HUES6 (cell line): ENCODE measurements at regions not wholly inside any gene's neighbourhood (a gene's known extent, or its start where the extent isn't known, plus 50 kb on each side); places are given as distances from the start of the nearest gene placed in this dataset.

Experiments
- H3K27ac ChIP-seq: 2 replicates; pipeline ENCODE4 v1.7.0; 2013; ENCODE audit warnings: low read depth, mild to moderate bottlenecking, low read length, inconsistent platforms
- H3K27me3 ChIP-seq: 2 replicates; pipeline ENCODE4 v1.6.1; 2013; ENCODE audit warnings: low read length; ENCODE audit not compliant: control insufficient read depth, insufficient read depth
- H3K36me3 ChIP-seq: 2 replicates; pipeline ENCODE4 v1.6.1; 2013; ENCODE audit warnings: low read length; ENCODE audit not compliant: control insufficient read depth, insufficient read depth
- H3K4me1 ChIP-seq: 2 replicates; pipeline ENCODE4 v1.6.1; 2013; ENCODE audit warnings: low read length; ENCODE audit not compliant: control insufficient read depth, insufficient read depth
- H3K4me3 ChIP-seq: 2 replicates; pipeline ENCODE4 v1.5.1; 2013; ENCODE audit warnings: low read depth, low read length
- H3K9ac ChIP-seq: one replicate; pipeline ENCODE4 v1.6.1; 2013; ENCODE audit warnings: mild to moderate bottlenecking, low read length
- H3K9me3 ChIP-seq: 2 replicates; pipeline ENCODE4 v1.6.1; 2013; ENCODE audit warnings: low read depth, low read length; ENCODE audit not compliant: control insufficient read depth, insufficient read depth

DNA sequence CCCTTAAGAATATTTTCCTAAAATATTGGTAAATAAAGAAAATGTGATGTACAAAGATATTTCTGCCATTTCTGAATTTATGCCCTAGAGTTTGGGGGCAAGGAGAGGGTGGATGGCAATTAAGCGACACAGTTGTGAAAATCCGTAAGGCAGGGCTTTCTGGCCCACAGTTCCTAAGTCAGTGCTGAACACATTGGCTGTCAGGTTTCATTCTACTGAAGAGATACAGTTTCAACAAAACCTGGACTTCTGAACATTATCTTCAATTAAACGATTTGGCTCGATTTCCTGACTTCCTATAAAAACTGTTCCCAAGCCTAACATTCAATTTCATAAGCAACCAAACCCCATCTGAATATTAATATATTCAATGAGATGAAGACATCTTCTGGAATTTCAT lies 61.1 kb upstream of the NEBL start:
- no peaks in the 10 kb centered on the region for H3K27me3 ChIP-seq
- no peak overlapping the region for H3K27ac ChIP-seq
- H3K9ac ChIP-seq: no peak overlapping the region
- H3K9me3 ChIP-seq: no peaks in the 10 kb centered on the region
- no peak overlapping the region for H3K4me3 ChIP-seq
- H3K36me3 ChIP-seq: no peaks in the 10 kb centered on the region
- H3K4me1 ChIP-seq: peaks cover 38% of the 10 kb centered on the region; the same call in 1 of the 2 replicates

DNA sequence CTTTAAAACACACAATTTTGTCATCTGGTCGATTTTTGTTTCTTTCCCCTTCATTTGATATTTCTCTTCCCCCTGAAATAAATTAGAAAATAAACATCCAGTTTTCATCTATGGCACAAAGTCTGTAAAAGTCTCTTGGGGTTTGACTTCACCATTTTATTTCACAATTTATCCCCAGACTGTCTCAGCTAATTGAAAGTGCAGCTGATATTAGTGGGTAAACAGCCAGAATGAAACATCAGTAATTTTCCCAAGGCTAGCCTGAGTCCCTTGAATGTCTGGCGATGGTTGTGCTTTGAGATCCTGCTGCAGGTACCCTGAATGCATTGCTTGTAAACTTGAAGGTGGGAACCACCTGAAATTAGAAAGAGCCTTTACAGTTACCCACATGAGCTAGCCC lies 60.6 kb upstream of the NEBL start:
- no peak overlapping the region for H3K27ac ChIP-seq
- no peak overlapping the region for H3K9ac ChIP-seq
- H3K27me3 ChIP-seq: no peaks in the 10 kb centered on the region
- no peaks in the 10 kb centered on the region for H3K9me3 ChIP-seq
- H3K36me3 ChIP-seq: no peaks in the 10 kb centered on the region
- peaks cover 43% of the 10 kb centered on the region; the same call in 1 of the 2 replicates for H3K4me1 ChIP-seq
- no peak overlapping the region for H3K4me3 ChIP-seq

DNA sequence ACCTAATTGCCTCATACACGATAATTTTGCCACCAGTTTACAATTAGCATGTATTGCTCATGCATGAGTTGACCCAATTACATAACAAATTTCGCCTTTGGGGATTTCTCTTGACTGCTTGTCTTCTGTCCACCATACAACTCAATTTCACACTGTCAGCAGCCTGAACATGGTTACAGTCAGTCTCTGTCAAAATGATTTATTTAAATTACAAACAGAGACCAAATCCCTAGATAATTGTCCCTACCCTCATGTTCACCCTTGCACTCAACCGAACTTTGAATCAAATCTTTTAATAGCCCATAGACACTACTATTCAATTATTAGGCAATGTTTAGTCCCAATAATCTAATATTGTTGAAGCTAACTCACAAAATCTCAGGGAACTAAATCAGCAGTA lies 59.7 kb upstream of the NEBL start:
- no peaks in the 10 kb centered on the region for H3K9me3 ChIP-seq
- H3K27ac ChIP-seq: no peak overlapping the region
- H3K4me1 ChIP-seq: peaks cover 43% of the 10 kb centered on the region; the same call in 1 of the 2 replicates
- no peaks in the 10 kb centered on the region for H3K36me3 ChIP-seq
- H3K27me3 ChIP-seq: no peaks in the 10 kb centered on the region
- no peak overlapping the region for H3K4me3 ChIP-seq
- no peak overlapping the region for H3K9ac ChIP-seq

DNA sequence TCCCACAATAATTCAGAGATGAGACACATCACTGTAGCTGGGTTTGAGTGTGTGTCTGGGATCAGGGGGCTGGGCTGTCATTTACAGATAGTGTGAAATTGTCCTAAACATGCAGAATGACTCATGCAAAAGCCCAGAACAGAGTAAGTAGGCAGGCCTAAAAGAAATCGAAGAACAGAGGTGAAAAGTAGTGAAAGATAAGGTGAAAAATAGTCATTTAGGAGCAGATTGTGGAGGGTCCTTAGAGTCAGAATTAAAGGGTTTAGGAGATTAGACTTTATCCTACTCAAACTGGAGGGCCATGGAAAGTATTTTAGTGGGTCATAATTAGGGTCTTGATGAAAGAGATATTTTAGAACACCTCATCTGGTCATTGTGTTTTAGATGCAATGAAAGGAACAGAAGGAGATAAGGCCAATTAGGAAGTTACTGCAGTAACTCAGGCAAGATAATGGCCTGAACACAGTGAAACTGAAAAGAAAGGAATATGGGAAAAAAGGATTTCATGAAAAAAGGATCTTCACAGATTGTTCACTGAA lies 58.3 kb upstream of the NEBL start:
- Histone ChIP-seq H3K27ac (peak overlapping the region; percentile 72; the same call in 1 of the 2 replicates), H3K36me3 (no peaks in the 10 kb centered on the region), H3K9me3 (no peaks in the 10 kb centered on the region), H3K4me1 (peaks cover 38% of the 10 kb centered on the region; the same call in 1 of the 2 replicates), H3K27me3 (no peaks in the 10 kb centered on the region), H3K9ac (peak overlapping the region; percentile 62), H3K4me3 (peak overlapping the region; percentile 10; the same call in 1 of the 2 replicates)

DNA sequence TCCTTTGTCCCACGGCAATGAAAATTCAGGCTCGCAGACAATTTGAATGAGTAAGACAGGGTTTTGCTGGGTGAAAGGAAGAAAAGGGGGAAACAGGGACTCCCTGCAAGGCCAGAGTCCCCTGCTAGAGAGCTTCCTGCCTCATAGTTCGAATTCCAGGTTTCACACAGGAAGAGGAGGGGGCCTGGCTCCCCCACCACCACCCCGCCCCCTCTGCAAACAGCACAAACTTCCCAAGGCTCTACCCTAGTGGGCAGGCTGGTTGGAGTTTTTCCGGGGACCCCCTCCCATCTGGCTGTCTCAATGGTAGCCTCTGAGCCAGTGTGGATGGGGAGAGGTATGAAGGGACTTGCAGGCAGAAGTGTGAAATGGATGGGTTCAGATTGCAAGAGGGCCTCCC lies 57.4 kb upstream of the NEBL start:
- H3K27ac ChIP-seq: peak overlapping the region; percentile 72; the same call in 1 of the 2 replicates
- no peaks in the 10 kb centered on the region for H3K36me3 ChIP-seq
- no peaks in the 10 kb centered on the region for H3K9me3 ChIP-seq
- peaks cover 47% of the 10 kb centered on the region for H3K4me1 ChIP-seq
- peak overlapping the region; percentile 67 for H3K9ac ChIP-seq
- H3K27me3 ChIP-seq: no peaks in the 10 kb centered on the region
- H3K4me3 ChIP-seq: no peak overlapping the region

DNA sequence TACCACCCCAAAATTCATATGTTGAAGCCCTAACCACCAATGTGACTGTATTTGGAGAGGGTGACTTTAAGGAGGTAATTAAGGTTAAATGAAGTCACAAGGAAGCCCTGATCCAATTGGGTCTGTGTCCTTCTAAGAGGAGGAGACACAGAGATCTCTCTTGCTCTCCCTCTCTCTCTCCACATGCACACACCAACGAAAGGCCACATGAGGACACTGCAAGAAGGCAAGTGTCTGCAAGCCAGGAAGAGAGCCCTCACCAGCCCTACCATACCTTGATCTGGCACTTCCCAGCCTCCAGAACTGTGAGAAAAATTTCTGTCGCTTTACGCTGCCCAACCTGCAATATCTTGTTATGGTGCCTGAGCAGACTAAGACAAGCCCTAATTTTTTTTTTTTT lies 56.0 kb upstream of the NEBL start:
- Histone ChIP-seq H3K27me3 (no peaks in the 10 kb centered on the region), H3K27ac (peak overlapping the region; percentile 72; the same call in 1 of the 2 replicates), H3K9ac (no peak overlapping the region), H3K9me3 (no peaks in the 10 kb centered on the region), H3K4me1 (peaks cover 52% of the 10 kb centered on the region), H3K4me3 (no peak overlapping the region), H3K36me3 (no peaks in the 10 kb centered on the region)

DNA sequence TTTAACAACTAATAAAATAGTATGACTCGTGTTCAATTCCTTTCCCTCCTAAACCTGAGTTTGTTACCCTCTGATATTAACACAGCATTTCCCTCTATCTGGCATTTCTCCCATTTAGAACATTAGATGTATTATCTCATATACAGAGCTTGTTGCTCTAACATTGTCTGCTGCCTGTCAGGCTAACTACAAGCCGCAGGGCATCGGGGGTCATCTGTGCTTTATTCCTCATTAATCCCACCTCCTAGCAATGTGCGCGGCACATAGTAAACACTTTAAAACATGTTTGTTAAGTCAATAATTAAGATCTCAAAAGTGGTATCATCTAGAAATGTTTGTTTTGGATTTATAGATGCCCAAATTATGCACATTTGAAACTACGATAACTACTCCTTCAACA lies 52.9 kb upstream of the NEBL start:
- Histone ChIP-seq H3K9me3 (no peaks in the 10 kb centered on the region), H3K4me3 (no peak overlapping the region), H3K27me3 (no peaks in the 10 kb centered on the region), H3K36me3 (no peaks in the 10 kb centered on the region), H3K4me1 (peaks cover 35% of the 10 kb centered on the region), H3K27ac (no peak overlapping the region), H3K9ac (no peak overlapping the region)

DNA sequence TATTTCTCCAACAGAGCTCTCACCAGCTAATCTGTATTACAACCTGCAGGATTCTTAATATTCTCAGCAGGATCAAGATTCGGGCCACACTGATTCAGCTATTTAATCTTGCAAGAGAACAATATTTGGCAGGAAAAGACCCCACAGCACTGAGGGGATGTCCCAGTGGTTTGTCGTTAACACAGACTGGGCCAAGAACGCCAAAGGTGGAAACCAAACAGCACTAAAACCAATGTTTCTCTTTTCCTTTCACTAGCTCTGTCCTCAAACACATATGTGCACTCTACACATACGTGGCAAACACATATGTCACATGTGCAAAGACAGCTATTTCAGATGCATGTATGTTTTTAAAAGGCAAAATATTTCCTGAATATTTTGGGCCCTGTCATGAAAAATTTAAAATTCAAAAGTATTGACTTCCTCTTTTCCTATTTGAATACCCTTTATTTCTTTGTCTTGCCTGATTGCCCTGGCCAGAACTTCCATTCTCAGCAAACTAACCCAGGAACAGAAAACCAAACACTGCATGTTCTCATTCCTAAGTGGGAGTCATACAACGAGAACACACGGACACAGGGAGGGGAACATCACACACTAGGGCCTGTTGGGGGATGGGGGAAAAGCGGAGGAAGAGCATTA lies 51.7 kb upstream of the NEBL start:
- no peaks in the 10 kb centered on the region for H3K9me3 ChIP-seq
- H3K4me1 ChIP-seq: peaks cover 26% of the 10 kb centered on the region
- no peak overlapping the region for H3K9ac ChIP-seq
- no peaks in the 10 kb centered on the region for H3K36me3 ChIP-seq
- H3K4me3 ChIP-seq: no peak overlapping the region
- H3K27me3 ChIP-seq: no peaks in the 10 kb centered on the region
- H3K27ac ChIP-seq: no peak overlapping the region
